ENCODE measurements at regions not wholly inside any gene's neighbourhood (a gene's known extent, or its start where the extent isn't known, plus 50 kb on each side); places are given as distances from the start of the nearest gene placed in this dataset.
A peak's percentile ranks its signal among the peaks of the same experiment; 100 is the strongest.

GRCh38 chr3:22729212-22729611, 473.9 kb upstream of the UBE2E2 start:
- H3K4me2 ChIP-seq (ENCODE audit: low read length): no peak overlapping the region
- no peak overlapping the region for H3K4me3 ChIP-seq (ENCODE audit: low read depth, low read length, poor library complexity, severe bottlenecking)
- no peak overlapping the region for H3K27ac ChIP-seq (ENCODE audit: low read depth, low read length, poor library complexity, severe bottlenecking)
- H3K9me2 ChIP-seq (ENCODE audit: low read depth, low read length): no peaks in the 10 kb centered on the region
- H3F3A ChIP-seq (ENCODE audit: insufficient read depth, low read length): no peaks in the 10 kb centered on the region
- no peaks in the 10 kb centered on the region for H4K20me1 ChIP-seq (ENCODE audit: insufficient read depth, low read length)
- no peak overlapping the region for H3K9ac ChIP-seq (ENCODE audit: low read length)
- H2AFZ ChIP-seq (ENCODE audit: low read length): no peak overlapping the region
- H3K36me3 ChIP-seq (ENCODE audit: insufficient read depth, low read length): no peaks in the 10 kb centered on the region
- H3K27me3 ChIP-seq (ENCODE audit: insufficient read depth, low read length): no peaks in the 10 kb centered on the region
- H3K79me2 ChIP-seq (ENCODE audit: insufficient read depth, low read length): no peaks in the 10 kb centered on the region
- no peaks in the 10 kb centered on the region for H3K9me3 ChIP-seq (ENCODE audit: low read length)
- TF ChIP-seq CTCF (IDR thresholded peaks at IDR 0.05; ENCODE audit: low read length): no peak
- H3K4me1 ChIP-seq (ENCODE audit: insufficient read depth, low read length, severe bottlenecking): no peaks in the 10 kb centered on the region

GRCh38 chr3:22729981-22730380, 473.1 kb upstream of the UBE2E2 start:
- Histone ChIP-seq H3F3A (ENCODE audit: insufficient read depth, low read length) (no peaks in the 10 kb centered on the region), H3K9me2 (ENCODE audit: low read depth, low read length) (no peaks in the 10 kb centered on the region), H3K36me3 (ENCODE audit: insufficient read depth, low read length) (no peaks in the 10 kb centered on the region), H3K4me1 (ENCODE audit: insufficient read depth, low read length, severe bottlenecking) (no peaks in the 10 kb centered on the region), H4K20me1 (ENCODE audit: insufficient read depth, low read length) (no peaks in the 10 kb centered on the region), H3K9ac (ENCODE audit: low read length) (no peak overlapping the region), H3K27ac (ENCODE audit: low read depth, low read length, poor library complexity, severe bottlenecking) (no peak overlapping the region), H3K27me3 (ENCODE audit: insufficient read depth, low read length) (no peaks in the 10 kb centered on the region), H3K4me2 (ENCODE audit: low read length) (no peak overlapping the region), H3K4me3 (ENCODE audit: low read depth, low read length, poor library complexity, severe bottlenecking) (no peak overlapping the region), H2AFZ (ENCODE audit: low read length) (no peak overlapping the region), H3K79me2 (ENCODE audit: insufficient read depth, low read length) (no peaks in the 10 kb centered on the region), H3K9me3 (ENCODE audit: low read length) (no peaks in the 10 kb centered on the region)
- TF ChIP-seq CTCF (IDR thresholded peaks at IDR 0.05; ENCODE audit: low read length) (peak; percentile 13; the same call in 1 of the 2 replicates), EZH2 (IDR thresholded peaks at IDR 0.05; ENCODE audit: borderline replicate concordance, low read length) (no peak)

GRCh38 chr3:22730701-22731100, 472.4 kb upstream of the UBE2E2 start:
- H3K27ac ChIP-seq (ENCODE audit: low read depth, low read length, poor library complexity, severe bottlenecking): no peak overlapping the region
- no peak overlapping the region for H2AFZ ChIP-seq (ENCODE audit: low read length)
- H3K4me1 ChIP-seq (ENCODE audit: insufficient read depth, low read length, severe bottlenecking): no peaks in the 10 kb centered on the region
- no peaks in the 10 kb centered on the region for H3F3A ChIP-seq (ENCODE audit: insufficient read depth, low read length)
- H3K9me2 ChIP-seq (ENCODE audit: low read depth, low read length): no peaks in the 10 kb centered on the region
- no peak overlapping the region for H3K4me2 ChIP-seq (ENCODE audit: low read length)
- H3K79me2 ChIP-seq (ENCODE audit: insufficient read depth, low read length): no peaks in the 10 kb centered on the region
- no peak overlapping the region for H3K9ac ChIP-seq (ENCODE audit: low read length)
- no peaks in the 10 kb centered on the region for H3K36me3 ChIP-seq (ENCODE audit: insufficient read depth, low read length)
- TF ChIP-seq CTCF (IDR thresholded peaks at IDR 0.05; ENCODE audit: low read length): no peak
- TF ChIP-seq EZH2 (IDR thresholded peaks at IDR 0.05; ENCODE audit: borderline replicate concordance, low read length): no peak
- H3K4me3 ChIP-seq (ENCODE audit: low read depth, low read length, poor library complexity, severe bottlenecking): no peak overlapping the region
- H3K9me3 ChIP-seq (ENCODE audit: low read length): no peaks in the 10 kb centered on the region
- no peaks in the 10 kb centered on the region for H3K27me3 ChIP-seq (ENCODE audit: insufficient read depth, low read length)
- H4K20me1 ChIP-seq (ENCODE audit: insufficient read depth, low read length): no peaks in the 10 kb centered on the region
